T-cell (primary cell): ENCODE measurements at regions not wholly inside any gene's neighbourhood (a gene's known extent, or its start where the extent isn't known, plus 50 kb on each side); places are given as distances from the start of the nearest gene placed in this dataset.

Experiments
- ATAC-seq, 4 experiments: fragments of 200-7000 bp in 3 of 4; fragments of 150-1000 bp in 1 of 4; cut with Tn5 transposase; replicated peaks in 1 of 4; 1 replicate in 3 of 4; 2 replicates in 1 of 4; pipeline ENCODE4 v1.10.0; 2021; ENCODE audit warnings: moderate library complexity in 3 of 4, mild to moderate bottlenecking in 2 of 4, moderate number of reproducible peaks in 1 of 4
- CTCF ChIA-PET, 2 donors: fragments of 300-600 bp; sonication (Branson Sonifier 250); formaldehyde crosslinking; loops; one replicate each; lab custom pipeline; 2022; ENCODE audit warnings: antibody characterized with exemption in 2 of 2; lab: Charles Lee
- POLR2A ChIA-PET, 2 donors: fragments of 300-600 bp; sonication (Branson Sonifier 250); formaldehyde crosslinking; loops; one replicate each; lab custom pipeline; 2022; ENCODE audit warnings: antibody characterized with exemption in 2 of 2; lab: Charles Lee
- DNase-seq, 35 experiments: peaks; one replicate each; pipeline versions ENCODE4 v3.0.0 to v3.0.0-alpha.2; 2013 to 2023
- H3K27ac ChIP-seq: one replicate; pipeline ENCODE4 v1.5.1; 2013; ENCODE audit warnings: low read length
- H3K27me3 ChIP-seq, 2 experiments: replicated peaks in 1 of 2; 1 replicate in 1 of 2; 2 replicates in 1 of 2; pipeline versions ENCODE4 v1.6.1 to v1.7.0; 2013; ENCODE audit warnings: low read length in 1 of 2, mixed read lengths in 1 of 2; ENCODE audit not compliant: control insufficient read depth in 2 of 2, insufficient read depth in 2 of 2; ENCODE audit errors: extremely low read depth in 1 of 2
- H3K36me3 ChIP-seq, 2 donors: 1 replicate in 1 of 2; 2 replicates in 1 of 2; pipeline versions ENCODE4 v1.6.1 to v1.7.0; 2013; ENCODE audit warnings: low read length in 1 of 2; ENCODE audit not compliant: control insufficient read depth in 2 of 2, insufficient read depth in 1 of 2; ENCODE audit errors: extremely low read depth in 1 of 2
- H3K4me1 ChIP-seq, 2 experiments: 1 replicate in 1 of 2; 2 replicates in 1 of 2; pipeline versions ENCODE4 v1.6.1 to v1.7.0; 2013; ENCODE audit warnings: low read length in 2 of 2, mixed read lengths in 1 of 2; ENCODE audit not compliant: insufficient read depth in 2 of 2, control insufficient read depth in 1 of 2; ENCODE audit errors: extremely low read depth in 1 of 2
- H3K4me3 ChIP-seq, 2 donors: 1 replicate in 1 of 2; 2 replicates in 1 of 2; pipeline versions ENCODE4 v1.5.1 to v1.7.0; 2013; ENCODE audit warnings: mild to moderate bottlenecking in 2 of 2, low read length in 1 of 2, moderate library complexity in 1 of 2; ENCODE audit not compliant: control insufficient read depth in 1 of 2; ENCODE audit errors: extremely low read depth in 1 of 2
- H3K9me3 ChIP-seq: 2 replicates; pipeline ENCODE4 v1.7.0; 2013
- H3K27ac Mint-ChIP-seq, 2 donors: one replicate each; pipeline ENCODE4 v1.8.0; 2020 to 2021; ENCODE audit warnings: mild to moderate bottlenecking in 2 of 2, mixed read lengths in 2 of 2
- H3K27me3 Mint-ChIP-seq, 2 donors: one replicate each; pipeline ENCODE4 v1.8.0; 2021 to 2022; ENCODE audit warnings: mixed read lengths in 2 of 2
- H3K36me3 Mint-ChIP-seq: one replicate; pipeline ENCODE4 v1.8.0; 2021; ENCODE audit warnings: mixed read lengths
- H3K4me1 Mint-ChIP-seq, 3 donors: one replicate each; pipeline ENCODE4 v1.8.0; 2020 to 2022; ENCODE audit warnings: mixed read lengths in 3 of 3, mild to moderate bottlenecking in 1 of 3
- H3K4me3 Mint-ChIP-seq, 3 donors: one replicate each; pipeline ENCODE4 v1.8.0; 2020 to 2022; ENCODE audit warnings: mild to moderate bottlenecking in 3 of 3, mixed read lengths in 3 of 3, moderate library complexity in 3 of 3
- H3K9me3 Mint-ChIP-seq, 3 donors: one replicate each; pipeline ENCODE4 v1.8.0; 2020 to 2022; ENCODE audit warnings: mixed read lengths in 3 of 3
- WGBS: methylation state at CpG from one replicate; pipeline ENCODE4 v1.1.5; 2013; ENCODE audit warnings: missing lambda C conversion rate; ENCODE audit not compliant: insufficient coverage; 5-methylcytosine and 5-hydroxymethylcytosine counted together

DNA sequence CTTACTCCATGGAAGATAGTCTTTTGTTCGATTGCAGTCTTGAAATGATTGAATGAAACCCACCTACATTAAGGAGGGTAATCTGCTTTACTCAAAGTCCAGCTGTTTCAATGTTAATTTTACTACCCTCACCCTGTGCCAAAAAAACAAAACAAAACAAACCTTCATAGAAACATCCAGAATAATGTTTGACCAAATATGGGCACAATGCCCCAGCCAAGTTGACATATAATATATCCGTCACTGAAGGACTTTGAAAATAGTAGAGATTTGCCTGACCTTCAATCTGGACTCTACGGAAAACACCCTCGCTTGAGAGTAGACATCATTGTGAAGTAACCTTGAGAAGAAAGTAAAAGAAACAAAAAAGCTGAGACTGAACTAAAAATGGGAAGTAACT is 550.5 kb upstream of the SMIM31 start:
- WGBS, result no CpG with 5 or more reads among the region's 4 CpGs
- no peak for ATAC-seq
- peaks cover 0 to 21% (median 0%) of the 10 kb centered on the region in 3 donors for H3K9me3 Mint-ChIP-seq

DNA sequence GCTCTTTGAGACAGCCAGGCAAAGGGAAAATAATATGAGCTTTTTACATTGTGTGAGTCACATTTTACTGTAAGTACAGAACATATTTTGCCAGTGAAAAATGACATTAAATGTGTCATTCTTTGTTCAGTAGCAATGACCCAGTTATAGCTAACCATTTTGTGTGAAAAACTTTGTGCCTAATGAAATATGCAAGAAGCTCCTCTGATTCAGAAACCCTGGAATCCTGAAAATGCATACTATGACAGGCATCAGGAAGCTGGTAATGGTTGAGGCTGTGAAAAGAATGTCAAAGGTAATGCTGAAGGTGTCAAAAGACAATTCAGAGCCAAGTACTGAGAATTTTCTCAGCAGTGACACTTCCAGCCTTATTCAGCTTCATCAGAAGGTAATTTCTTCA is 549.5 kb upstream of the SMIM31 start:
- Mint-ChIP-seq H3K27ac (no peak overlapping the region), H3K4me3 (no peak overlapping the region), H3K36me3 (no peaks in the 10 kb centered on the region), H3K4me1 (no peaks in the 10 kb centered on the region), H3K27me3 (no peaks in the 10 kb centered on the region), H3K9me3 (peaks cover 0 to 20% (median 0%) of the 10 kb centered on the region in 3 donors)
- Histone ChIP-seq H3K9me3 (no peaks in the 10 kb centered on the region), H3K27me3 (no peaks in the 10 kb centered on the region), H3K4me1 (no peaks in the 10 kb centered on the region), H3K36me3 (no peaks in the 10 kb centered on the region), H3K4me3 (no peak overlapping the region), H3K27ac (no peak overlapping the region)
- no peak for DNase-seq
- ATAC-seq, result no peak
- POLR2A ChIA-PET, result no interaction called here
- CTCF ChIA-PET, result interaction anchor here in 1 of 2 donors (0.7 kb wide), 1 partner anchor 14 kb away, joined by 3 read pairs; no protein-coding TSS in a partner anchor

More for the DNA sequence above, 550.5 kb upstream of the SMIM31 start:
- Histone ChIP-seq H3K4me3 (no peak overlapping the region), H3K27me3 (no peaks in the 10 kb centered on the region), H3K9me3 (no peaks in the 10 kb centered on the region), H3K4me1 (no peaks in the 10 kb centered on the region), H3K36me3 (no peaks in the 10 kb centered on the region), H3K27ac (no peak overlapping the region)
- no peak for DNase-seq
- CTCF ChIA-PET, result no interaction called here
- POLR2A ChIA-PET, result interaction anchor here in 1 of 2 donors (0.6 kb wide), 1 partner anchor 123 kb away, joined by 3 read pairs; no protein-coding TSS in a partner anchor
- Mint-ChIP-seq H3K4me1 (no peaks in the 10 kb centered on the region), H3K27me3 (no peaks in the 10 kb centered on the region), H3K36me3 (no peaks in the 10 kb centered on the region), H3K4me3 (no peak overlapping the region), H3K27ac (no peak overlapping the region)

- WGBS, result 92% methylated on average over 2 of the region's 5 CpGs
- H3K9me3 Mint-ChIP-seq, result peaks cover 0 to 8% (median 0%) of the 10 kb centered on the region in 3 donors
- ATAC-seq, result no peak
- no peak for DNase-seq
- no peaks in the 10 kb centered on the region for H3K4me1 ChIP-seq
- H3K27me3 Mint-ChIP-seq, result no peaks in the 10 kb centered on the region
- no peaks in the 10 kb centered on the region for H3K36me3 ChIP-seq
- no peaks in the 10 kb centered on the region for H3K9me3 ChIP-seq
- CTCF ChIA-PET, result no interaction called here
- H3K36me3 Mint-ChIP-seq, result no peaks in the 10 kb centered on the region
- no peak overlapping the region for H3K27ac ChIP-seq
- H3K4me3 Mint-ChIP-seq, result no peak overlapping the region
- H3K27me3 ChIP-seq, result no peaks in the 10 kb centered on the region
- POLR2A ChIA-PET, result no interaction called here
- no peak overlapping the region for H3K27ac Mint-ChIP-seq
- no peaks in the 10 kb centered on the region for H3K4me1 Mint-ChIP-seq
- no peak overlapping the region for H3K4me3 ChIP-seq
Measured at GRCh38 chr4:164207460-164207859, 546.5 kb upstream of the SMIM31 start.

DNA sequence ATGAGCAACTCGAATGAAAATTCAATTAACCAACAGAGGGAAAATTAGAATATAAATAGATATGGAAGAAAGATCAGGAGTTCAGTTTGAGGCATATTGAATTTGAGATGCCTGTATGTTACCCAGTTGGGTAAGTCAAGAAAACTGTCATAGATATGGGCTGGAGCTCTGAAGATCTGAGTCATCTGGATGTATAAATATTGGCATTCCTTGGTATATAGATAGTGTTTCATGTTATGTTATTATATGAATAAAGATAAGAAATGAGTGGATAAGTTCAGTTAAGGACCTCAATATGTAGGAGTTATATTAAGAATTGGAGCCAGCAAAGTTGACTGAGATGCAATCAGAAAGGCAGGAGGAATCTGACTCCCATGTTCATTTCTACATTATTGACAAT is 543.6 kb upstream of the SMIM31 start:
- Mint-ChIP-seq H3K4me3 (no peak overlapping the region), H3K36me3 (no peaks in the 10 kb centered on the region), H3K27ac (no peak overlapping the region), H3K27me3 (no peaks in the 10 kb centered on the region), H3K9me3 (no peaks in the 10 kb centered on the region), H3K4me1 (no peaks in the 10 kb centered on the region)
- no peaks in the 10 kb centered on the region for H3K4me1 ChIP-seq
- ChIA-PET CTCF (no interaction called here), POLR2A (no interaction called here)
- no peaks in the 10 kb centered on the region for H3K36me3 ChIP-seq
- no peak for DNase-seq
- no peaks in the 10 kb centered on the region for H3K9me3 ChIP-seq
- H3K27me3 ChIP-seq, result no peaks in the 10 kb centered on the region
- no CpG with 5 or more reads among the region's 1 CpG for WGBS
- H3K27ac ChIP-seq, result no peak overlapping the region
- no peak for ATAC-seq
- H3K4me3 ChIP-seq, result no peak overlapping the region

DNA sequence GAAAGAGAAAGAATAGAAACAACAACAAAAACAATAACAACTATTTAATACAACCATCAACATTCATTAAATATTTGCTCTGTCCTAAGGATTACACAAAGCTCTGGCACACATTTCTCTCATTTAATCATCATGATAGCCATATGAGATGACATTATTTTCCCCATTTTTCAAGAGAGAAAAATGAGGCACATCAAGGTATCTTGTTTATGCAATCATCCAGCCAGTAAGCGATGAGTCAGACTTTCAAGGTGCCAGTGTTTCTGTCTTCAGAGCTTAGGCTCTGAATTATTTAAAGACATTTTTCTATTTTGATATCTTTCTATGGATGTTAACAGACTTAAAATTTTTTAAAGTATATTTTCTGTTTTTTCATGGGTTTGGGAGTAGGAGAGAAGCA is 541.8 kb upstream of the SMIM31 start:
- no peaks in the 10 kb centered on the region for H3K36me3 Mint-ChIP-seq

GRCh38 chr4:164212714-164213113 is 541.2 kb upstream of the SMIM31 start:
- ATAC-seq (no peak), DNase-seq (no peak)
- Histone ChIP-seq H3K27me3 (no peaks in the 10 kb centered on the region), H3K9me3 (no peaks in the 10 kb centered on the region), H3K36me3 (no peaks in the 10 kb centered on the region), H3K27ac (no peak overlapping the region), H3K4me3 (no peak overlapping the region), H3K4me1 (no peaks in the 10 kb centered on the region)
- H3K9me3 Mint-ChIP-seq, result no peaks in the 10 kb centered on the region
- no peaks in the 10 kb centered on the region for H3K27me3 Mint-ChIP-seq
- H3K27ac Mint-ChIP-seq, result no peak overlapping the region
- no CpG with 5 or more reads among the region's 2 CpGs for WGBS
- ChIA-PET POLR2A (no interaction called here), CTCF (no interaction called here)
- no peaks in the 10 kb centered on the region for H3K36me3 Mint-ChIP-seq
- no peak overlapping the region for H3K4me3 Mint-ChIP-seq
- no peaks in the 10 kb centered on the region for H3K4me1 Mint-ChIP-seq

More for the DNA sequence above, 541.8 kb upstream of the SMIM31 start:
- ATAC-seq, result no peak
- no peak overlapping the region for H3K4me3 Mint-ChIP-seq
- no peak for DNase-seq
- no peaks in the 10 kb centered on the region for H3K9me3 Mint-ChIP-seq
- H3K27ac Mint-ChIP-seq, result no peak overlapping the region
- H3K27me3 Mint-ChIP-seq, result no peaks in the 10 kb centered on the region
- ChIA-PET CTCF (no interaction called here), POLR2A (no interaction called here)
- Histone ChIP-seq H3K36me3 (no peaks in the 10 kb centered on the region), H3K9me3 (no peaks in the 10 kb centered on the region), H3K4me1 (no peaks in the 10 kb centered on the region), H3K27me3 (no peaks in the 10 kb centered on the region), H3K4me3 (no peak overlapping the region), H3K27ac (no peak overlapping the region)
- H3K4me1 Mint-ChIP-seq, result no peaks in the 10 kb centered on the region
- WGBS, result no CpG with 5 or more reads among the region's 1 CpG

DNA sequence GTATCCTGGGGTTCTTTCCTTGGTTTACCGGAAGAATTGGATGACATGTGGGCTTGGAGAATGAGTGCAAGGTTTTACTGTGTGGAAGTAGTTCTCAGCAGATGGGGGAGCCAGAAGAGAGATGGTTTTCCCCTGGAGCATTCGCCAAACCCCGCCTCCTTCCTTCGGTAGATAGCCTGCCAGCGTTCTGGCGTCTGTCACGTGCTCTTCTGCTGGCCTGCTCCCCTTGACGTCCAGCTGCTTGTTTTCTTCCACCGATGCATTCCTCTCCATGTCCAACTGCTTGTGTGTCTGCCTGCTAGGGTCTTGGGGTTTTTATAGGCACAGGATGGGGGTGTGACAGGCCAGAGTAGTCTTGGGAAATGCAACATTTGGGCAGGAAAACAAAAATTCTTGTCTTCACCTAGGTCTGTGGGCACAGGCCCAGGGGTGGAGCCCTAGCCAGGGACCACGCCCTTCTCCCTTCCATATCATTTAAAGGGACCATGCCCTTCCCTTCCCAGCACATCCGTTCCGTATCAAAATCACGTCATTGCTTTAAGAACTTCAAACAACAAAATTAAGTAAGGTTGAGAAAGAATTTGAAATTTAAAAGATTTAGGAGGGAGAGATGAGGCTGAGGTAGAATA is 538.7 kb upstream of the SMIM31 start:
- Mint-ChIP-seq H3K4me1 (no peaks in the 10 kb centered on the region), H3K9me3 (peaks cover 0 to 4% (median 0%) of the 10 kb centered on the region in 3 donors), H3K27me3 (no peaks in the 10 kb centered on the region), H3K4me3 (no peak overlapping the region), H3K36me3 (no peaks in the 10 kb centered on the region), H3K27ac (no peak overlapping the region)
- Histone ChIP-seq H3K27ac (no peak overlapping the region), H3K36me3 (no peaks in the 10 kb centered on the region), H3K4me1 (no peaks in the 10 kb centered on the region), H3K27me3 (no peaks in the 10 kb centered on the region), H3K4me3 (no peak overlapping the region), H3K9me3 (no peaks in the 10 kb centered on the region)
- DNase-seq, result no peak
- POLR2A ChIA-PET, result no interaction called here
- CTCF ChIA-PET, result no interaction called here
- ATAC-seq, result no peak
- 90% methylated on average over 4 of the region's 13 CpGs for WGBS
